DND-41 (cell line): ENCODE measurements at regions not wholly inside any gene's neighbourhood (a gene's known extent, or its start where the extent isn't known, plus 50 kb on each side); places are given as distances from the start of the nearest gene placed in this dataset.

ENCODE experiments used
- ATAC-seq: fragments of 200-7000 bp; cut with Tn5 transposase; 3 replicates; pipeline ENCODE4 v1.9.1; 2021; ENCODE audit warnings: low read depth; ENCODE audit not compliant: insufficient read depth
- DNase-seq: peaks from one replicate; pipeline ENCODE4 v3.0.0-alpha.2; 2020
- H2AFZ ChIP-seq: 2 replicates; pipeline ENCODE4 v1.6.0; 2012; ENCODE audit warnings: low read depth, low read length
- H3K27ac ChIP-seq: 2 replicates; pipeline ENCODE4 v1.5.1; 2012; ENCODE audit warnings: low read length, inconsistent platforms
- H3K27me3 ChIP-seq: fragments of 200-600 bp; sonication (generic); 2 replicates; pipeline ENCODE4 v1.6.0; 2012; ENCODE audit warnings: low read length, mild to moderate bottlenecking, inconsistent platforms; ENCODE audit not compliant: insufficient read depth, poor library complexity
- H3K36me3 ChIP-seq: 2 replicates; pipeline ENCODE4 v1.5.1; 2012; ENCODE audit warnings: low read length, inconsistent platforms; ENCODE audit not compliant: insufficient read depth
- H3K4me1 ChIP-seq: 2 replicates; pipeline ENCODE4 v1.5.1; 2012; ENCODE audit warnings: mild to moderate bottlenecking, low read length; ENCODE audit not compliant: insufficient read depth
- H3K4me2 ChIP-seq: 2 replicates; pipeline ENCODE4 v1.6.0; 2012; ENCODE audit warnings: mild to moderate bottlenecking, moderate library complexity, low read length, inconsistent platforms; ENCODE audit not compliant: insufficient read depth
- H3K4me3 ChIP-seq, 2 experiments: fragments of 200-600 bp in 1 of 2; shearing (Covaris generic) in 1 of 2; 2 replicates each; pipeline ENCODE4 v1.5.1; 2012 to 2016; ENCODE audit warnings: inconsistent platforms in 2 of 2, low read length in 2 of 2, mild to moderate bottlenecking in 2 of 2, low read depth in 1 of 2, moderate library complexity in 1 of 2
- H3K79me2 ChIP-seq: 2 replicates; pipeline ENCODE4 v1.6.0; 2012; ENCODE audit warnings: low read length, inconsistent platforms; ENCODE audit not compliant: insufficient read depth
- H3K9ac ChIP-seq: 2 replicates; pipeline ENCODE4 v1.6.0; 2012; ENCODE audit warnings: low read depth, mild to moderate bottlenecking, inconsistent platforms, low read length, moderate library complexity
- H3K9me3 ChIP-seq: 2 replicates; pipeline ENCODE4 v1.5.1; 2012; ENCODE audit warnings: low read length, moderate library complexity, mild to moderate bottlenecking, inconsistent platforms; ENCODE audit not compliant: insufficient read depth, severe bottlenecking
- H4K20me1 ChIP-seq: 2 replicates; pipeline ENCODE4 v1.6.0; 2012; ENCODE audit warnings: low read length; ENCODE audit not compliant: insufficient read depth
- EZH2 ChIP-seq: IDR thresholded peaks from 3 replicates; pipeline ENCODE4 v1.6.1; 2012; ENCODE audit warnings: borderline replicate concordance, low read depth, mild to moderate bottlenecking, moderate library complexity, low read length, inconsistent platforms; ENCODE audit not compliant: severe bottlenecking
- TF ChIP-seq, protein P1 (sequence below): IDR thresholded peaks from 2 replicates; pipeline ENCODE4 v1.5.1; 2012; ENCODE audit warnings: borderline replicate concordance, low read length, moderate library complexity, mild to moderate bottlenecking; ENCODE audit not compliant: poor library complexity, severe bottlenecking; ENCODE audit errors: extremely low read depth

DNA sequence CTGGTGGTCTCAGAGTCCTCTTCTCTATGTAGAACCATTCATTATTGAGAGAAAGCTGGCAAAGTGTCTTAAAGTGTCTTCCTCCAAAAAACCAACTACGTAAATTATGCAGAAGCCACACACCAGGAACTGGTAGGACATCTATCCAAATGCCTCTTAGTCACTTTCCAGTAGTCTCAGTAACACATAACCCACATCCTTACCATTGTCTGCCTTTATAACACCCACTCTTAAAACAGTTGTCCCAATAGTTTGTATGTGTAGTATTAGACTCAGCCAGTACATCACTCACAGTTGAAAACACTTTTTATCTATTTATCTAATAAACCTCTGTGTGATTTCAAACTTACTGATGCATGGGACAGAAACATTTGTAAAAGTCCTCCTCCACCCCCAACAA lies 143.6 kb upstream of the HNRNPA3 start:
- Histone ChIP-seq H3K9me3 (no peaks in the 10 kb centered on the region), H3K36me3 (no peaks in the 10 kb centered on the region), H3K27ac (no peak overlapping the region), H3K27me3 (no peaks in the 10 kb centered on the region), H3K4me1 (no peaks in the 10 kb centered on the region), H3K4me2 (no peak overlapping the region), H2AFZ (no peak overlapping the region), H4K20me1 (no peaks in the 10 kb centered on the region), H3K79me2 (no peaks in the 10 kb centered on the region), H3K9ac (no peak overlapping the region), H3K4me3 (no peak overlapping the region)
- DNase-seq (no peak), ATAC-seq (no peak)
- TF ChIP-seq, protein P1, sequence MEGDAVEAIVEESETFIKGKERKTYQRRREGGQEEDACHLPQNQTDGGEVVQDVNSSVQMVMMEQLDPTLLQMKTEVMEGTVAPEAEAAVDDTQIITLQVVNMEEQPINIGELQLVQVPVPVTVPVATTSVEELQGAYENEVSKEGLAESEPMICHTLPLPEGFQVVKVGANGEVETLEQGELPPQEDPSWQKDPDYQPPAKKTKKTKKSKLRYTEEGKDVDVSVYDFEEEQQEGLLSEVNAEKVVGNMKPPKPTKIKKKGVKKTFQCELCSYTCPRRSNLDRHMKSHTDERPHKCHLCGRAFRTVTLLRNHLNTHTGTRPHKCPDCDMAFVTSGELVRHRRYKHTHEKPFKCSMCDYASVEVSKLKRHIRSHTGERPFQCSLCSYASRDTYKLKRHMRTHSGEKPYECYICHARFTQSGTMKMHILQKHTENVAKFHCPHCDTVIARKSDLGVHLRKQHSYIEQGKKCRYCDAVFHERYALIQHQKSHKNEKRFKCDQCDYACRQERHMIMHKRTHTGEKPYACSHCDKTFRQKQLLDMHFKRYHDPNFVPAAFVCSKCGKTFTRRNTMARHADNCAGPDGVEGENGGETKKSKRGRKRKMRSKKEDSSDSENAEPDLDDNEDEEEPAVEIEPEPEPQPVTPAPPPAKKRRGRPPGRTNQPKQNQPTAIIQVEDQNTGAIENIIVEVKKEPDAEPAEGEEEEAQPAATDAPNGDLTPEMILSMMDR = no peak
- no peak for TF ChIP-seq EZH2

DNA sequence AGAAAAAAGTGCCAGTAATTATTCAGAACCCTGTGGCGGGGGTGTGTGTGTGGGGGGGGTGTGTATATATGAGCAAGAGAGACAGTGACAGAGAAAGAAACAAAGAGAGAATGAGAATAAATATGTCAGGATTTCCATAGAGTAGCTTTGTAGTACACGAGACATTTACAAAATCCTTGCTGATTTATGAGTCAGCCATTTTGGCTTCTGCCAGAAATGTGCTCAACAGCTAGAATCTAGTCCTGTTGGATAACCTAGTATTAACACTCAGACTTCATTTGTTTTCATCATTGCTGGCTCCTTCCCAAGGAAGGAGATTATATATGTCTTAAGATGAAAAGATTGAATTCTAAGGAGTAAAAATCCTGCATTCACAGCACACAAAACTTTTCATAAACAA lies 140.5 kb upstream of the HNRNPA3 start:
- DNase-seq = no peak
- Histone ChIP-seq H3K9ac (no peak overlapping the region), H4K20me1 (no peaks in the 10 kb centered on the region), H3K9me3 (no peaks in the 10 kb centered on the region), H3K27me3 (peaks cover 6% of the 10 kb centered on the region), H2AFZ (no peak overlapping the region), H3K36me3 (no peaks in the 10 kb centered on the region), H3K79me2 (no peaks in the 10 kb centered on the region), H3K4me1 (no peaks in the 10 kb centered on the region), H3K4me2 (no peak overlapping the region), H3K4me3 (no peak overlapping the region), H3K27ac (no peak overlapping the region)
- no peak for ATAC-seq
- TF ChIP-seq, protein P1 = no peak
- no peak for TF ChIP-seq EZH2

DNA sequence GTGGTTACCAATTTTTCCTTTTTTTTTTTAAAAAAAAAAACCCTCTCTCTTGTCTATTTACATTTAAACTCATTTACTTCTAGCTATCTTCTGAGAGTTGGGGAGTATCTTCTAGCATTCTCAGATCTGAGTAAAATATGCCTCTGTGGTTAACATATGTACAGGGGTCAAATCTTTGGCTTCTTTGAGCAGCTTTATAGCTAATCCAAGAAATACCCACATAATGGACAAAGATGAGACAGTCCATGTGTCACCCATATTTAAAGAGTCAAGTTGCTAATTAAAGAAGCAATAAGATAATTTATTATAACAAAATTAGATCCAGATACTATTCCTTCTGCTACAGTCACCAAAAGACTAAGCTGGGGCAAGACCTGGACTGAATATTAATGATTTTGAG lies 139.0 kb upstream of the HNRNPA3 start:
- TF ChIP-seq, protein P1 = no peak
- no peak for TF ChIP-seq EZH2
- no peak for ATAC-seq

More for the DNA sequence above, 139.0 kb upstream of the HNRNPA3 start:
- Histone ChIP-seq H3K9me3 (no peaks in the 10 kb centered on the region), H3K79me2 (no peaks in the 10 kb centered on the region), H4K20me1 (no peaks in the 10 kb centered on the region), H3K4me3 (no peak overlapping the region), H3K9ac (no peak overlapping the region), H3K27me3 (peaks cover 6% of the 10 kb centered on the region), H2AFZ (no peak overlapping the region), H3K4me2 (no peak overlapping the region), H3K36me3 (no peaks in the 10 kb centered on the region), H3K4me1 (no peaks in the 10 kb centered on the region), H3K27ac (no peak overlapping the region)
- no peak for DNase-seq
